ENCODE measurements at regions not wholly inside any gene's neighbourhood (a gene's known extent, or its start where the extent isn't known, plus 50 kb on each side); places are given as distances from the start of the nearest gene placed in this dataset.

GRCh38 chr1:239675735-239676134 is 289.4 kb downstream of the CHRM3 start:
- in situ Hi-C loops (cut with HindIII; ENCODE audit: low sequenced_read_pairs), result no loop called here

- in situ Hi-C loops (cut with HindIII; ENCODE audit: low sequenced_read_pairs), result no loop called here
These were observed 290.3 kb downstream of the CHRM3 start for GRCh38 chr1:239676522-239677273.

- in situ Hi-C loops (cut with HindIII; ENCODE audit: low sequenced_read_pairs), result no loop called here
These were observed 291.0 kb downstream of the CHRM3 start for GRCh38 chr1:239677362-239677761.

- in situ Hi-C loops (cut with HindIII; ENCODE audit: low sequenced_read_pairs), result no loop called here
These were observed 291.8 kb downstream of the CHRM3 start for GRCh38 chr1:239678181-239678580.

- in situ Hi-C loops (cut with HindIII; ENCODE audit: low sequenced_read_pairs), result no loop called here
These were observed 295.7 kb downstream of the CHRM3 start for GRCh38 chr1:239682046-239682445.

GRCh38 chr1:239682960-239683359 is 296.6 kb downstream of the CHRM3 start:
- in situ Hi-C loops (cut with HindIII; ENCODE audit: low sequenced_read_pairs), result no loop called here

- in situ Hi-C loops (cut with HindIII; ENCODE audit: low sequenced_read_pairs), result no loop called here
These were observed 300.0 kb downstream of the CHRM3 start for GRCh38 chr1:239686386-239686785.

- in situ Hi-C loops (cut with HindIII; ENCODE audit: low sequenced_read_pairs), result no loop called here
These were observed 309.9 kb downstream of the CHRM3 start for GRCh38 chr1:239696317-239696716.

GRCh38 chr1:239700667-239701066 is 314.3 kb downstream of the CHRM3 start:
- in situ Hi-C loops (cut with HindIII; ENCODE audit: low sequenced_read_pairs), result no loop called here

GRCh38 chr1:239703075-239703474 is 316.7 kb downstream of the CHRM3 start:
- in situ Hi-C loops (cut with HindIII; ENCODE audit: low sequenced_read_pairs), result no loop called here

GRCh38 chr1:239706245-239706892 is 320.0 kb downstream of the CHRM3 start:
- in situ Hi-C loops (cut with HindIII; ENCODE audit: low sequenced_read_pairs), result no loop called here

GRCh38 chr1:239707615-239708014 is 321.2 kb downstream of the CHRM3 start:
- in situ Hi-C loops (cut with HindIII; ENCODE audit: low sequenced_read_pairs), result no loop called here

GRCh38 chr1:239708622-239709021 is 322.3 kb downstream of the CHRM3 start:
- in situ Hi-C loops (cut with HindIII; ENCODE audit: low sequenced_read_pairs), result no loop called here

- in situ Hi-C loops (cut with HindIII; ENCODE audit: low sequenced_read_pairs), result no loop called here
These were observed 325.4 kb downstream of the CHRM3 start for GRCh38 chr1:239711768-239712167.

- in situ Hi-C loops (cut with HindIII; ENCODE audit: low sequenced_read_pairs), result loop anchor here (5.0 kb wide), 1 partner anchor 55 kb away; no protein-coding TSS in a partner anchor
These were observed 330.9 kb downstream of the CHRM3 start for GRCh38 chr1:239717097-239717917.

- in situ Hi-C loops (cut with HindIII; ENCODE audit: low sequenced_read_pairs), result loop anchor here (5.0 kb wide), 1 partner anchor 54 kb away; no protein-coding TSS in a partner anchor
These were observed 331.5 kb downstream of the CHRM3 start for GRCh38 chr1:239717918-239718184.

- in situ Hi-C loops (cut with HindIII; ENCODE audit: low sequenced_read_pairs), result loop anchor here (5.0 kb wide), 1 partner anchor 54 kb away; no protein-coding TSS in a partner anchor
These were observed 332.2 kb downstream of the CHRM3 start for GRCh38 chr1:239718571-239718970.

- in situ Hi-C loops (cut with HindIII; ENCODE audit: low sequenced_read_pairs), result loop anchor here (5.0 kb wide), 1 partner anchor 53 kb away; no protein-coding TSS in a partner anchor
These were observed 332.7 kb downstream of the CHRM3 start for GRCh38 chr1:239718997-239719628.

GRCh38 chr1:239719642-239720258 is 333.4 kb downstream of the CHRM3 start:
- in situ Hi-C loops (cut with HindIII; ENCODE audit: low sequenced_read_pairs), result loop anchor here (5.0 kb wide), 1 partner anchor 53 kb away; no protein-coding TSS in a partner anchor

GRCh38 chr1:239722035-239722434 is 335.7 kb downstream of the CHRM3 start:
- in situ Hi-C loops (cut with HindIII; ENCODE audit: low sequenced_read_pairs), result no loop called here

Measured in endothelial cell of hepatic sinusoid (primary cell).